ENCODE measurements at regions not wholly inside any gene's neighbourhood (a gene's known extent, or its start where the extent isn't known, plus 50 kb on each side); places are given as distances from the start of the nearest gene placed in this dataset.

DNA sequence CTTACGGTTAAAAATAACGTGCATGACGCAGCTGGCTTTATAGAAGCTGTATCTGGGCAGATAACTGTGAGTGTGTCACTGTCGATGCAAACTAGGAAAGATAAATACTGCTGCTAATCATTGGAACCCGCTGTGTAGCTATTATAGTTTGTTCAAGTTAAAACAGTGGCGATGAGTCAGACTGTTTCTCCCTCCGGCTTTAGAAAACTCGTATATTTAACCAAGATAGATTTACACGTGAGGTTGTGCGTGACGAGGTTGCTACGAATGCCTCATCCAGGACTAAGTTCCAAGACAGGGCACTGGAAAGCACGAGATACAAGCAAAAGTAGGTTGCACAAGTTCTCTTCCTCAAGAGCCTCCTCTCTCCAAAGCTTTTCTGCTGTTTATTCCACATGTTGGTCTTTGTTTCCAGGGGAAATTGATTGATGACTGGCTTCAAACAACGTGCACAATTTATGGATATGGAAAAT, 270.7 kb downstream of the FBXW7 start:
- Histone ChIP-seq H3K9ac (ENCODE audit: low read length) (no peak overlapping the region), H3K4me2 (ENCODE audit: low read length) (no peak overlapping the region), H3K4me3 (replicated peaks in 1 of 2; ENCODE audit: low read depth in 1 of 2, low read length in 2 of 2) (no peak overlapping the region), H2AFZ (ENCODE audit: low read depth, low read length, poor library complexity, severe bottlenecking) (no peak overlapping the region), H4K20me1 (ENCODE audit: insufficient read depth) (no peaks in the 10 kb centered on the region), H3K9me3 (ENCODE audit: control insufficient read depth in 1 of 2, insufficient read depth in 1 of 2, low read depth in 1 of 2, low read length in 2 of 2) (no peaks in the 10 kb centered on the region; a peak in 1 of 4 replicates), H3K27me3 (ENCODE audit: insufficient read depth, low read length) (no peaks in the 10 kb centered on the region), H3K79me2 (ENCODE audit: insufficient read depth, low read length) (no peaks in the 10 kb centered on the region), H3K4me1 (ENCODE audit: control insufficient read depth in 1 of 2, insufficient read depth in 2 of 2, low read length in 2 of 2) (peaks cover 0 to under 1% of the 10 kb centered on the region in 2 experiments; a peak in 1 of 4 replicates), H3K9me2 (ENCODE audit: insufficient read depth) (no peaks in the 10 kb centered on the region), H3K36me3 (ENCODE audit: control insufficient read depth in 1 of 2, insufficient read depth in 2 of 2, low read length in 2 of 2) (no peaks in the 10 kb centered on the region), H3K27ac (ENCODE audit: low read depth, low read length) (no peak overlapping the region)
- intact Hi-C loops (cut with micrococcal nuclease) = no loop called here
- ChIA-PET POLR2A (no interaction called here), CTCF (no interaction called here), RAD21 (ENCODE audit: low non-redundant PET in 1 of 2, low total read pairs in 2 of 2, uncharacterized antibody in 2 of 2, unreplicated experiment in 2 of 2) (no interaction called here)
- no peak for TF ChIP-seq ELF1 (IDR thresholded peaks at IDR 0.05; ENCODE audit: borderline replicate concordance, low read depth)
- TF ChIP-seq POLR2AphosphoS5 (IDR thresholded peaks at IDR 0.05; ENCODE audit: low read depth, low read length) = no peak
- TF ChIP-seq TCF7L2 (IDR thresholded peaks at IDR 0.05; ENCODE audit: borderline replicate concordance, extremely low read depth, insufficient read depth, insufficient read length) = no peak
- no peak for TF ChIP-seq POLR2A (IDR thresholded peaks at IDR 0.05; ENCODE audit: borderline replicate concordance, extremely low read depth, insufficient read depth, insufficient read length)
- DNase-seq (ENCODE audit: low read depth, low spot score) (no peak), ATAC-seq (no peak)
- BruUV-seq (replicated peaks) = no TSS peak

DNA sequence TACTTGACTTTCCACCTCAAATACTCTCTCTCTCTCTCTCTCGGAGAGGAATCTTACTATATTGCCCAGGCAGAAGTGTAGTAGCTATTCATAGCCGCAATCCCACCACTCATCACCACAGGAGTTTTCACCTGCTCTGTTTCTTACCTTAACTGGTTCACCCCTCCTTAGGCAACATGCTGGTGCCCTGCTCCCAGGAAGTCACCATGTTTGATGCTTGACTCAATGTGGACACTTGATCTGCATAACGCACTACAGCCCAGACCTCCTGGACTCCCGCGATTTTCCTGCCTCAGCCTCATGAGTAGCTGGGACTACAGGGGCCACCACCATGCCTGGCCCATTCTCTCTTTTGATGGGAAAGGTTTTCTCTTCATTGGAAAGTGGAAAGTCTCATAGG, 271.8 kb downstream of the FBXW7 start:
- H3K9ac ChIP-seq (ENCODE audit: low read length) = no peak overlapping the region
- RAD21 ChIA-PET (ENCODE audit: low non-redundant PET in 1 of 2, low total read pairs in 2 of 2, uncharacterized antibody in 2 of 2, unreplicated experiment in 2 of 2) = no interaction called here
- H3K9me2 ChIP-seq (ENCODE audit: insufficient read depth) = no peaks in the 10 kb centered on the region
- H3K27me3 ChIP-seq (ENCODE audit: insufficient read depth, low read length) = no peaks in the 10 kb centered on the region
- POLR2A ChIA-PET = no interaction called here
- H3K4me1 ChIP-seq (ENCODE audit: control insufficient read depth in 1 of 2, insufficient read depth in 2 of 2, low read length in 2 of 2) = peaks cover 7 to 12% of the 10 kb centered on the region in 2 experiments
- H2AFZ ChIP-seq (ENCODE audit: low read depth, low read length, poor library complexity, severe bottlenecking) = no peak overlapping the region
- no peaks in the 10 kb centered on the region for H3K79me2 ChIP-seq (ENCODE audit: insufficient read depth, low read length)
- H3K27ac ChIP-seq (ENCODE audit: low read depth, low read length) = no peak overlapping the region
- no peak overlapping the region for H3K4me2 ChIP-seq (ENCODE audit: low read length)
- CTCF ChIA-PET = no interaction called here
- intact Hi-C loops (cut with micrococcal nuclease) = no loop called here
- H3K4me3 ChIP-seq (replicated peaks in 1 of 2; ENCODE audit: low read depth in 1 of 2, low read length in 2 of 2) = no peak overlapping the region
- H4K20me1 ChIP-seq (ENCODE audit: insufficient read depth) = no peaks in the 10 kb centered on the region
- no peaks in the 10 kb centered on the region; a peak in 1 of 4 replicates for H3K9me3 ChIP-seq (ENCODE audit: control insufficient read depth in 1 of 2, insufficient read depth in 1 of 2, low read depth in 1 of 2, low read length in 2 of 2)
- no peak; the same call in 1 of the 2 replicates for ATAC-seq
- H3K36me3 ChIP-seq (ENCODE audit: control insufficient read depth in 1 of 2, insufficient read depth in 2 of 2, low read length in 2 of 2) = no peaks in the 10 kb centered on the region
- DNase-seq (ENCODE audit: low read depth, low spot score) = no peak
- no TSS peak for BruUV-seq (replicated peaks)
- no peak for TF ChIP-seq ZFX (IDR thresholded peaks at IDR 0.05)
- TF ChIP-seq, protein P1, sequence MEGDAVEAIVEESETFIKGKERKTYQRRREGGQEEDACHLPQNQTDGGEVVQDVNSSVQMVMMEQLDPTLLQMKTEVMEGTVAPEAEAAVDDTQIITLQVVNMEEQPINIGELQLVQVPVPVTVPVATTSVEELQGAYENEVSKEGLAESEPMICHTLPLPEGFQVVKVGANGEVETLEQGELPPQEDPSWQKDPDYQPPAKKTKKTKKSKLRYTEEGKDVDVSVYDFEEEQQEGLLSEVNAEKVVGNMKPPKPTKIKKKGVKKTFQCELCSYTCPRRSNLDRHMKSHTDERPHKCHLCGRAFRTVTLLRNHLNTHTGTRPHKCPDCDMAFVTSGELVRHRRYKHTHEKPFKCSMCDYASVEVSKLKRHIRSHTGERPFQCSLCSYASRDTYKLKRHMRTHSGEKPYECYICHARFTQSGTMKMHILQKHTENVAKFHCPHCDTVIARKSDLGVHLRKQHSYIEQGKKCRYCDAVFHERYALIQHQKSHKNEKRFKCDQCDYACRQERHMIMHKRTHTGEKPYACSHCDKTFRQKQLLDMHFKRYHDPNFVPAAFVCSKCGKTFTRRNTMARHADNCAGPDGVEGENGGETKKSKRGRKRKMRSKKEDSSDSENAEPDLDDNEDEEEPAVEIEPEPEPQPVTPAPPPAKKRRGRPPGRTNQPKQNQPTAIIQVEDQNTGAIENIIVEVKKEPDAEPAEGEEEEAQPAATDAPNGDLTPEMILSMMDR (IDR thresholded peaks at IDR 0.05 in 2 of 3, conservative IDR thresholded peaks at IDR 0.05 in 1 of 3; ENCODE audit: borderline replicate concordance in 1 of 3, insufficient read depth in 1 of 3, low read depth in 2 of 3, low read length in 2 of 3) = no peak
- no peak for TF ChIP-seq SRF (IDR thresholded peaks at IDR 0.05; ENCODE audit: low read depth)
- TF ChIP-seq EZH2phosphoT487 (IDR thresholded peaks at IDR 0.05; ENCODE audit: borderline replicate concordance) = no peak
- TF ChIP-seq MAX (IDR thresholded peaks at IDR 0.05) = no peak
- no peak for TF ChIP-seq SIN3A (IDR thresholded peaks at IDR 0.05; ENCODE audit: low read depth)
- no peak for TF ChIP-seq FOSL1 (IDR thresholded peaks at IDR 0.05; ENCODE audit: low read depth)
- no peak for TF ChIP-seq ELF1 (IDR thresholded peaks at IDR 0.05; ENCODE audit: borderline replicate concordance, low read depth)
- TF ChIP-seq EGR1 (IDR thresholded peaks at IDR 0.05; ENCODE audit: low read depth) = no peak
- TF ChIP-seq ZNF274 (IDR thresholded peaks at IDR 0.05; ENCODE audit: low read depth, low read length) = no peak
- TF ChIP-seq YY1 (IDR thresholded peaks at IDR 0.05; ENCODE audit: extremely low read depth, insufficient replicate concordance, low read depth, low read length) = no peak
- TF ChIP-seq REST (IDR thresholded peaks at IDR 0.05; ENCODE audit: low read depth) = no peak
- no peak for TF ChIP-seq RAD21 (IDR thresholded peaks at IDR 0.05; ENCODE audit: low read depth)
